ENCODE measurements at regions not wholly inside any gene's neighbourhood (a gene's known extent, or its start where the extent isn't known, plus 50 kb on each side); places are given as distances from the start of the nearest gene placed in this dataset.
"Not testable (repeated sequence)": the region's sequence is repeated elsewhere in the genome, so short reads cannot be mapped to it uniquely, and the experiment has no call there.

DNA sequence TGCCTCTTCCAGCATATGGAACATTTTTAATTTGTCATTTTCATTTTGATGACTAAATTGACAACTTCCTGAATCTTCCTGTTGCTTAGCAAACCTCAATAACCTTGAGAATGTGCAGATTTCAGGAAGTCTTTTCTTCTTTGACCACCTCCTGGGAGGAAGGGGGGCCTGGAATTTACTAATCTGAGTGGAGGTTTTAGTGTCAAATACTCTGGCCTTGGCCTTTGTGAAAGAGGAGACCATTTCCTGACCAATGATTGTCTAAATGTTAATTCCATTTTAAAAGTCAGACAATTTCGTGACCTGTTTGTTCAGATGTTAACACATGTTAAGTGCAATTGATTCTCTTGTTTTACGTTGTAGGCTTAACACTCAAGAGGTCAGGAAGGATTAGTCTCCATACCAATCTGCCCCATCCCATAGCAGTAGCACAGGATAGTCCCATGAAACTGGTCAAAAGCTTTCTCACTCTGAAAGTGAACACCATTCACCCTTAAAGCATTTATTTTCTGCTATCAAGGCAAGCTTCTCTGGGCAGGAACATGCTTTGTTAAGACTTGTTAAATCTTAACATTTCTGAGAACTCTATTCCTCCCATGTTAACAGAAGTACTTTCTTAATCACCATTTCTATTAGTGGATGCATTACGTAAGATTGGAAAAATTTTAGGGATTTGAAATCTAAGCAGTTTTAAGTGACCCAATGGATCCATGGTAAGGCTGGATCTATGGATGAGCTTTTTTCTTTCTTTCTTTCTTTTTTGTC, 219.6 kb downstream of the RND3 start:
- DNase-seq (ENCODE audit: low spot score): no peak

- DNase-seq (ENCODE audit: low spot score): no peak
Observed at GRCh38 chr2:150266931-150267330, 220.5 kb downstream of the RND3 start.

DNA sequence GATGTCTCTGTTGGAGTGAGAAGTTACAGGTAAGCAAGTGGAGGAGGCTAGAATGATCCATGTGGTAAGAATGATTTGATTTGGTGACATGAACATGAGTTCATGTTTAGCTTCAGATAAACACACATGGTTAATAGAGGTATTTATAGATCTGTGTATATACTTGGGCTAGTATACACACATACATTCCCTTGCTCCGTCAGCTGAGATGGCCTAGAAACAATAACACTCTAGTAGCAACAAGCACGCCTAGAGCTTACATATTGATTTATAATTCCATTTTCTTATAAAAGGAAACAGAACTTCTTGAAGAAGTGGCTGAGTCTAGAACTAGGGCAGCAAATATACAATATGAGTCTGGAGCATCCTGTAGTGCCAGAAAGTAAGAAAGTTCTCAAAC, 223.0 kb downstream of the RND3 start:
- no peak for DNase-seq (ENCODE audit: low spot score)

- DNase-seq (ENCODE audit: low spot score): no peak
Observed at GRCh38 chr2:150261691-150262090, 225.8 kb downstream of the RND3 start.

DNA sequence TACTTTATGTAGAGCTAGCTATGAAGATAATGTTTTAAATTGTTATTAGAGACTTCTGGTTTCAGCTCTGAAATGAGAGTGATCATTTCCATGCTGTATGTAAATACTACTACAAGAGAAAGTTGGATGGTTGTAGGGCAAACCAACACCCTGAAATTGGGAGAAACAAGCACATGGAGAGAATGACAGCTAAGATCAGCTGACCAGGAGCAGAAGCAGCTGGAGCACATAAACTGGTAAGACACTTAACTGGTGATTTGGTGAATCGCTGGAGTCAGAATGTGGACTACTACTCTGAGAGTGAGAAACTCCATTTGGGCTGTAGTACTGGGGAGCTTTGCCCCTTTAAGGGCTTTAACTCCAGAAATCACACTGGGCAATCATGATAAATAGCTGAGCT, 226.8 kb downstream of the RND3 start:
- no peak for DNase-seq (ENCODE audit: low spot score)

- DNase-seq (ENCODE audit: low spot score): no peak
Observed at GRCh38 chr2:150259746-150260145, 227.7 kb downstream of the RND3 start.

GRCh38 chr2:150258781-150259307, 228.6 kb downstream of the RND3 start:
- no peak for DNase-seq (ENCODE audit: low spot score)

GRCh38 chr2:150256736-150257135, 230.7 kb downstream of the RND3 start:
- no peak for DNase-seq (ENCODE audit: low spot score)

- DNase-seq (ENCODE audit: low spot score): no peak
Observed at GRCh38 chr2:150255528-150255927, 231.9 kb downstream of the RND3 start.

- DNase-seq (ENCODE audit: low spot score): not testable (repeated sequence)
Observed at GRCh38 chr2:150249735-150250134, 237.7 kb downstream of the RND3 start.

- DNase-seq (ENCODE audit: low spot score): no peak
Observed at GRCh38 chr2:150247481-150247880, 240.0 kb downstream of the RND3 start.

- DNase-seq (ENCODE audit: low spot score): no peak
Observed at GRCh38 chr2:150234787-150235446, 252.6 kb downstream of the RND3 start.

GRCh38 chr2:150232871-150233270, 254.6 kb downstream of the RND3 start:
- DNase-seq (ENCODE audit: low spot score): no peak

DNA sequence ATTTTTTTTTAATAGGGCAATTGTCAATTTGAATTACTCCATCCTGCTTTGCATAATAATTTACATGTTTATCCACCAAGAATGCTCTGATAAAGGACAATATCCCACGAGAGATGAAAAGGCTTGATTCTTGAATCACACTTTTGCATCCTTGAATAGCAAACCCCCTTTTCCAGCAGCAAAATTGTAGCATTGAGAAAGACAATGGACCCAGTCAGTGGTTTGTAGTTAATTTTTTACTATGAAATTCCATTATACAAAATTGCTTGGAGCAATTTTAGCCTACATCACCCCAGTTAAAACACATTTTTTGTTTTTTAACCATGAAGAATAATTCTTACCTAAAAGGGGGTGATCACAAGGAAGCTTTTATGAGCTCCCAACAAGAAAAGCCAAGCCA, 255.1 kb downstream of the RND3 start:
- no peak for DNase-seq (ENCODE audit: low spot score)

- no peak for DNase-seq (ENCODE audit: low spot score)
Observed at GRCh38 chr2:150230616-150231015, 256.9 kb downstream of the RND3 start.

- DNase-seq (ENCODE audit: low spot score): no peak
Observed at GRCh38 chr2:150230004-150230403, 257.5 kb downstream of the RND3 start.

DNA sequence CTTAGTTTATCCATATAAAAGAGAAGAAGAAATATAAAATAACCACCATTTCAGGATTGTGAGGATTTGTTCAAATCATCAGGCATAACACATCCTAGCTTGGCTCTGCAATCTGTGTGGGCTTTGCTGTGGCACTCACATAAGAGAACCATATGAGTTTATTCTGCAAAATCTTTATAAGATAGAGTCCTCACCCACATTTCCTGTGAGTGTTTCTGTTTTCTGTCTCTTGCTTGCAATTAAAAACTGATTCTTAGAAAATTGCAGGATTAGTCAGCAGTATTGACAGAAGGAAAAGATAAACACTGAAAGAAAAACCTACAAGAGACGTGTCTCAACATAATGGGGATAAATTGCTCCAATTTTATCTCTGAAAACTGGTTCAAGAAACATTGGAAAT, 258.5 kb downstream of the RND3 start:
- DNase-seq (ENCODE audit: low spot score): no peak

GRCh38 chr2:150225030-150225429, 262.4 kb downstream of the RND3 start:
- no peak for DNase-seq (ENCODE audit: low spot score)

DNA sequence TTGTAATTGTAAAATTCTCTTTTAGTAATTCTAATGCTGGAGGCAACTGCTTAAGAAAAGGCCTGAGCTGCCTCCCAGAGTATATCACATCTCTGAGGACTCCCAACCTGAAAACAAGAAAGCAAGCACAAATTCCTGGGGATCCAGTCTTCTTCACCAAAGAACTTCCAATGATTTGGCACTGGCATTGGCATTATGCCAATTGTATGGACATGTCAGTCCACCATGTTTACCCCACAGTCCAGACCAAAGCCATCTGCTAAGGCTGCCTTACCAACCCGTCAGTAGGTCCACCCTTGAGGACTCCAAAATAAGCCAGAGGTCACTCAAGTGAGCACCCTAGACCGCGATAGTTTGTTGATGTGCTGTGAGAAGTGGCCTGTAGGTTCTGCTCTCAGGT, 263.1 kb downstream of the RND3 start:
- no peak for DNase-seq (ENCODE audit: low spot score)

GRCh38 chr2:150222942-150223341, 264.5 kb downstream of the RND3 start:
- no peak for DNase-seq (ENCODE audit: low spot score)

DNA sequence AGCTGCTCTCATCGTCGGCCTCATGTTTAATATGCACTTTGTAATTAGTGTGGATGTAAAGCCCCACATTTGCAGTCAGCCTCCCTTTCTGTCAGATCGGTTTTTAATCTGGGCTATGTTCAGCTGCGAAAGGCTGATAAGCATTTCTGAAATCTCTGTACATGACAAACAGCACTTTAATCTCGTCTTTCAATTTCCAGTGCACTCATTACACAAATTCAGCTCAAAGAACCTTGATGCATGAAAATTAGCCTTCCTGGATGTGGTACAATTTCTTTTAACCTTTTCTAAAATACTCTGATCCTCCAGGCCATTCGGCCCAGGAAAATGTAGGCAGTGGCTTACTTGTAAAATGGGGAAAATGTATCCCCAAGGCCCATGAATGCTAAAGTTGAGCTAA, 265.1 kb downstream of the RND3 start:
- DNase-seq (ENCODE audit: low spot score): no peak

- no peak for DNase-seq (ENCODE audit: low spot score)
Observed at GRCh38 chr2:150219861-150220260, 267.6 kb downstream of the RND3 start.

DNA sequence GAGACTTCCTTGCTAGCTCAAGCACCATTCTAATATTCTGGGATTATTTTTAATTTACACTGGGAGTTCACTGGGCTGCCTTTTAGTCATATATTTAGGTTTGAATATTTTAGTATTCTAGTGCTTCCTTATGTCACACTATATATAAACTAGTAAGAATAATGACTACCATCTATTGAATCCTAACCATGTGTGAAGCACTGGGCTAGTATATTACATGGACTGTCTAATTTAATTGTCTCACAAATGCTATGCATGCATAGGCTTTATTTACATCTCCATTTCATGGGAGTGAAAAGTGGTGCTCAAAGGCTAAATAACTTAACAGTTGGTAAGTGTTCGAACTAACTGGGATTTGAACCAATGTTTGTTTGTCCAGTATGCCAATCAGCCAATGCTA, 272.4 kb downstream of the RND3 start:
- DNase-seq (ENCODE audit: low spot score): no peak

All from HT-29 (cell line).